K562 (cell line): ENCODE measurements at regions not wholly inside any gene's neighbourhood (a gene's known extent, or its start where the extent isn't known, plus 50 kb on each side); places are given as distances from the start of the nearest gene placed in this dataset.

Experiments
- ATAC-seq: fragments of 200-7000 bp; cut with Tn5 transposase; 3 replicates; pipeline ENCODE4 v1.9.1; 2020; ENCODE audit warnings: moderate library complexity
- BruUV-seq: library from RNA; stranded (reverse); fragments of 400-500 nt; replicated peaks from 2 replicates; lab custom pipeline; 2021; lab: Mats Ljungman, UMichigan
- CTCF ChIA-PET: fragments of 300-600 bp; formaldehyde crosslinking; extraction: SDS; loops from one replicate; lab custom pipeline; 2021; ENCODE audit warnings: low intra/inter-chr PET ratio; lab: Yijun Ruan, JAX
- POLR2A ChIA-PET: fragments of 300-600, 350-650 bp; sonication (Branson Sonifier 250); formaldehyde crosslinking; extraction: SDS; loops from one replicate; lab custom pipeline; 2021; ENCODE audit warnings: antibody characterized with exemption, inconsistent platforms; lab: Yijun Ruan, JAX
- DNase-seq, 4 experiments: peaks; one replicate each; pipeline versions ENCODE4 v3.0.0 to v3.0.0-alpha.2; 2011 to 2018; ENCODE audit warnings: low spot score in 3 of 4, mixed read lengths in 3 of 4; ENCODE audit errors: extremely low read depth in 1 of 4
- FAIRE-seq: peaks from 2 replicates; lab custom pipeline; 2011; peaks lifted over from hg19 to GRCh38; lab: Jason Lieb, UNC
- H2AFZ ChIP-seq: 2 replicates; pipeline ENCODE4 v1.6.0; 2011; ENCODE audit warnings: low read depth, low read length, control low read depth, inconsistent platforms
- H3K27ac ChIP-seq: fragments of 200-600 bp; 3 replicates; pipeline ENCODE4 v1.8.0; 2011; ENCODE audit warnings: low read depth, mild to moderate bottlenecking, control low read depth, inconsistent platforms, low read length, moderate library complexity, mixed read lengths; ENCODE audit errors: extremely low read depth
- H3K27me3 ChIP-seq, 2 experiments: fragments of 300-600 bp in 1 of 2; 2 replicates in 1 of 2; 3 replicates in 1 of 2; pipeline versions ENCODE4 v1.6.0 to v1.8.0; 2011; ENCODE audit warnings: inconsistent platforms in 2 of 2, low read length in 2 of 2, mild to moderate bottlenecking in 1 of 2, mixed read lengths in 1 of 2, moderate library complexity in 1 of 2; ENCODE audit not compliant: control insufficient read depth in 2 of 2, insufficient read depth in 2 of 2
- H3K36me3 ChIP-seq: fragments of 300-600 bp; 3 replicates; pipeline ENCODE4 v1.8.0; 2011; ENCODE audit warnings: mild to moderate bottlenecking, low read length, inconsistent platforms; ENCODE audit not compliant: control insufficient read depth, insufficient read depth
- H3K4me1 ChIP-seq, 2 experiments: fragments of 200-600 bp in 1 of 2; replicated peaks in 1 of 2; 2 replicates in 1 of 2; 3 replicates in 1 of 2; pipeline versions ENCODE4 v1.5.1 to v1.8.0; 2011; ENCODE audit warnings: inconsistent platforms in 2 of 2, low read length in 2 of 2, mild to moderate bottlenecking in 1 of 2, mixed read lengths in 1 of 2, moderate library complexity in 1 of 2; ENCODE audit not compliant: control insufficient read depth in 2 of 2, insufficient read depth in 2 of 2
- H3K4me2 ChIP-seq: 2 replicates; pipeline ENCODE4 v1.6.1; 2011; ENCODE audit warnings: low read length, control low read depth, inconsistent platforms, mixed read lengths; ENCODE audit not compliant: insufficient read depth
- H3K4me3 ChIP-seq: fragments of 200-600 bp; sonication (generic), shearing (Covaris generic); 2 replicates; pipeline ENCODE4 v1.5.1; 2016; ENCODE audit warnings: control low read depth, inconsistent platforms
- H3K79me2 ChIP-seq: fragments of 200-600 bp; 3 replicates; pipeline ENCODE4 v1.8.0; 2011; ENCODE audit warnings: low read length, inconsistent platforms; ENCODE audit not compliant: control insufficient read depth, insufficient read depth
- H3K9ac ChIP-seq, 2 experiments: 2 replicates each; pipeline versions ENCODE4 v1.6.0 to v1.6.1; 2011; ENCODE audit warnings: low read depth in 2 of 2, low read length in 2 of 2, control low read depth in 1 of 2, inconsistent platforms in 1 of 2, mild to moderate bottlenecking in 1 of 2, mixed read lengths in 1 of 2; ENCODE audit not compliant: insufficient read depth in 1 of 2
- H3K9me1 ChIP-seq: one replicate; pipeline ENCODE4 v1.6.0; 2011; ENCODE audit warnings: inconsistent platforms, mild to moderate bottlenecking, low read length, moderate library complexity; ENCODE audit not compliant: control insufficient read depth, insufficient read depth
- H3K9me3 ChIP-seq: replicated peaks from 2 replicates; pipeline ENCODE4 v1.5.1; 2011; ENCODE audit warnings: low read depth, low read length, inconsistent platforms; ENCODE audit not compliant: control insufficient read depth, insufficient read depth
- H4K20me1 ChIP-seq: replicated peaks from 2 replicates; pipeline ENCODE4 v1.6.1; 2011; ENCODE audit warnings: low read length, inconsistent platforms, mixed read lengths; ENCODE audit not compliant: control insufficient read depth, insufficient read depth
- BRCA1 ChIP-seq, 2 experiments: fragments of 450-650 bp in 1 of 2; sonication (generic) in 1 of 2; formaldehyde crosslinking in 1 of 2; IDR thresholded peaks; 2 replicates each; pipeline versions ENCODE4 v1.5.0 to v1.6.1; 2017 to 2020; ENCODE audit warnings: mild to moderate bottlenecking in 1 of 2, missing genetic modification reagents in 1 of 2
- CLOCK ChIP-seq: fragments of 250-450 bp; sonication (Bioruptor Pico); IDR thresholded peaks from 2 replicates; pipeline ENCODE4 v1.4.0; 2020; ENCODE audit warnings: mild to moderate bottlenecking, moderate library complexity, borderline replicate concordance
- DMBX1 ChIP-seq: fragments of 250-450 bp; sonication (Bioruptor Pico); IDR thresholded peaks from 2 replicates; pipeline ENCODE4 v1.8.0; 2022; ENCODE audit warnings: inconsistent platforms, mild to moderate bottlenecking, moderate library complexity, borderline replicate concordance
- EP400 ChIP-seq: fragments of 450-650 bp; IDR thresholded peaks from 2 replicates; pipeline ENCODE4 v1.6.1; 2017; ENCODE audit warnings: antibody characterized with exemption, mild to moderate bottlenecking, moderate library complexity
- FOS ChIP-seq: IDR thresholded peaks from 3 replicates; pipeline ENCODE4 v1.6.1; 2011; ENCODE audit not compliant: insufficient read length; ENCODE audit errors: extremely low read depth
- FOXK2 ChIP-seq, 2 experiments: fragments of 450-650 bp; IDR thresholded peaks in 1 of 2; conservative IDR thresholded peaks in 1 of 2; 2 replicates each; pipeline ENCODE4 v1.6.1; 2016; ENCODE audit warnings: low read depth in 2 of 2, mild to moderate bottlenecking in 1 of 2
- FOXP1 ChIP-seq: sonication (generic); formaldehyde crosslinking; IDR thresholded peaks from 2 replicates; pipeline ENCODE4 v1.8.0; 2022; ENCODE audit warnings: mild to moderate bottlenecking, missing genetic modification reagents
- MAZ ChIP-seq, 2 experiments: fragments of 450-650 bp in 1 of 2; sonication (generic) in 1 of 2; formaldehyde crosslinking; IDR thresholded peaks in 1 of 2; conservative IDR thresholded peaks in 1 of 2; 2 replicates each; pipeline versions ENCODE4 v1.4.0 to v1.5.0; 2020; ENCODE audit warnings: mild to moderate bottlenecking in 1 of 2, missing genetic modification reagents in 1 of 2
- POLR2B ChIP-seq: fragments of 450-650 bp; IDR thresholded peaks from 2 replicates; pipeline ENCODE4 v1.6.1; 2018; ENCODE audit warnings: low read depth; ENCODE audit not compliant: partially characterized antibody
- SNIP1 ChIP-seq: fragments of 450-650 bp; IDR thresholded peaks from 2 replicates; pipeline ENCODE4 v1.7.1; 2017; ENCODE audit warnings: low read depth, mild to moderate bottlenecking
- TBL1XR1 ChIP-seq, 2 experiments: IDR thresholded peaks; 2 replicates each; pipeline ENCODE4 v1.6.1; 2012; ENCODE audit warnings: improper control_type of control experiment in 2 of 2, low read length in 2 of 2, mild to moderate bottlenecking in 1 of 2
- XRCC3 ChIP-seq: fragments of 450-650 bp; IDR thresholded peaks from 2 replicates; pipeline ENCODE4 v1.6.1; 2017; ENCODE audit warnings: mild to moderate bottlenecking, moderate library complexity
- ZBTB2 ChIP-seq: fragments of 450-650 bp; IDR thresholded peaks from 2 replicates; pipeline ENCODE4 v1.6.1; 2016; ENCODE audit warnings: antibody characterized with exemption
- ZNF217 ChIP-seq: sonication (generic); formaldehyde crosslinking; IDR thresholded peaks from 2 replicates; pipeline ENCODE4 v1.8.0; 2022; ENCODE audit warnings: mild to moderate bottlenecking, missing genetic modification reagents
- WGBS: fragments of 100-300 bp; shearing (Covaris generic); methylation state at CpG from one replicate; pipeline ENCODE4 v1.1.6; 2016; ENCODE audit warnings: low coverage, mixed read lengths; ENCODE audit not compliant: insufficient coverage; ENCODE audit errors: missing lambda C conversion rate; 5-methylcytosine and 5-hydroxymethylcytosine counted together
- in situ Hi-C: fragments of 300-500 bp; cut with MboI; formaldehyde crosslinking; loops from 4 replicates; pipeline ENCODE4 v1.15.0; 2018; ENCODE audit warnings: inconsistent platforms, mixed read lengths
- intact Hi-C: fragments of 100-400 bp; cut with micrococcal nuclease; formaldehyde crosslinking; loops from 2 replicates; pipeline ENCODE4 v1.14.2; 2022
- TF ChIP-seq, protein P1 (sequence below): fragments of 450-650 bp; formaldehyde crosslinking; IDR thresholded peaks from 2 replicates; pipeline ENCODE4 v1.4.0; 2020; ENCODE audit warnings: mild to moderate bottlenecking, moderate library complexity
- TF ChIP-seq, protein P2 (sequence below), 2 experiments: fragments of 450-650 bp in 1 of 2; sonication (generic) in 1 of 2; formaldehyde crosslinking in 1 of 2; IDR thresholded peaks in 1 of 2; conservative IDR thresholded peaks in 1 of 2; 2 replicates each; pipeline versions ENCODE4 v1.6.1 to v1.8.1; 2016 to 2023; ENCODE audit warnings: mild to moderate bottlenecking in 2 of 2, moderate library complexity in 2 of 2, inconsistent platforms in 1 of 2, missing genetic modification reagents in 1 of 2

DNA sequence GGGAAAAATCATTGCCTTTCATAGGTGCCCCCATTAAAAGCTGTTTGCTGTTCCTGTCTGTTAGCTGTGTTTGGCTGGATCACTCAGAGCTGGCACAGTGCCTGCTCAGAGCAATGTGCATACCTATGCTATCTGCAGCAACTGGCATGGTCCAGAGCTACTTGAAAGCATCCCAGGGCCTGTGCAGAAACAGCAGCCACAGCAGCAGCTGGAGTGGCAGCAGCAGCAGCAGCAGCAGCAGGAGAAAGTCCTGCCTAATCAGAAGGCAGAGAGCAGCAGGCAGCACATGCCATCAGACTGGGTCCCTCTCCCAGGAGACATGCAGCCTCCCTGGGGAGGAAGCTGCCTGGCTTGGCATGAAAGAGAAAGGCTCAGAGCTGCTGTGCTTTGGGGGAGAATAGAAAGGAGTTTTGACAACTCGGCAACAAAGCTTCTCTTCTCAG, 243.8 kb upstream of the WWC1 start:
- TF ChIP-seq XRCC3 (no peak), TBL1XR1 (IDR thresholded peaks at IDR 0.05; ENCODE audit: low read length in 2 of 2) (no peak), FOS (no peak), POLR2B (no peak), FOXK2 (conservative IDR thresholded peaks at IDR 0.05 in 1 of 2, IDR thresholded peaks at IDR 0.05 in 1 of 2; ENCODE audit: low read depth in 2 of 2) (no peak), SNIP1 (no peak), FOXP1 (CRISPR knock-in tag) (no peak), BRCA1 (IDR thresholded peaks at IDR 0.05) (no peak), BRCA1 (CRISPR knock-in tag; IDR thresholded peaks at IDR 0.05) (no peak), ZNF217 (CRISPR knock-in tag) (no peak), EP400 (no peak), MAZ (CRISPR knock-in tag; conservative IDR thresholded peaks at IDR 0.05 in 1 of 2, IDR thresholded peaks at IDR 0.05 in 1 of 2) (no peak), DMBX1 (CRISPR knock-in tag) (no peak), CLOCK (CRISPR knock-in tag) (no peak), ZBTB2 (no peak)
- TF ChIP-seq, protein P1, sequence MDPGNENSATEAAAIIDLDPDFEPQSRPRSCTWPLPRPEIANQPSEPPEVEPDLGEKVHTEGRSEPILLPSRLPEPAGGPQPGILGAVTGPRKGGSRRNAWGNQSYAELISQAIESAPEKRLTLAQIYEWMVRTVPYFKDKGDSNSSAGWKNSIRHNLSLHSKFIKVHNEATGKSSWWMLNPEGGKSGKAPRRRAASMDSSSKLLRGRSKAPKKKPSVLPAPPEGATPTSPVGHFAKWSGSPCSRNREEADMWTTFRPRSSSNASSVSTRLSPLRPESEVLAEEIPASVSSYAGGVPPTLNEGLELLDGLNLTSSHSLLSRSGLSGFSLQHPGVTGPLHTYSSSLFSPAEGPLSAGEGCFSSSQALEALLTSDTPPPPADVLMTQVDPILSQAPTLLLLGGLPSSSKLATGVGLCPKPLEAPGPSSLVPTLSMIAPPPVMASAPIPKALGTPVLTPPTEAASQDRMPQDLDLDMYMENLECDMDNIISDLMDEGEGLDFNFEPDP (CRISPR knock-in tag) = no peak
- TF ChIP-seq, protein P2, sequence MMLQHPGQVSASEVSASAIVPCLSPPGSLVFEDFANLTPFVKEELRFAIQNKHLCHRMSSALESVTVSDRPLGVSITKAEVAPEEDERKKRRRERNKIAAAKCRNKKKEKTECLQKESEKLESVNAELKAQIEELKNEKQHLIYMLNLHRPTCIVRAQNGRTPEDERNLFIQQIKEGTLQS (IDR thresholded peaks at IDR 0.05) = no peak
- TF ChIP-seq, protein P2 (CRISPR knock-in tag; conservative IDR thresholded peaks at IDR 0.05) = no peak
- Histone ChIP-seq H4K20me1 (no peaks in the 10 kb centered on the region), H3K27me3 (no peaks in the 10 kb centered on the region), H3K27ac (no peak overlapping the region), H3K9me1 (no peaks in the 10 kb centered on the region), H3K9ac (no peak overlapping the region), H3K4me1 (no peaks in the 10 kb centered on the region), H3K36me3 (no peaks in the 10 kb centered on the region), H2AFZ (no peak overlapping the region), H3K4me2 (no peak overlapping the region), H3K79me2 (no peaks in the 10 kb centered on the region), H3K9me3 (no peaks in the 10 kb centered on the region), H3K4me3 (no peak overlapping the region)
- DNase-seq (no peak), FAIRE-seq (no peak), ATAC-seq (no peak)
- ChIA-PET CTCF (no interaction called here), POLR2A (no interaction called here)
- 0% methylated on average over 1 of the region's 1 CpG for WGBS
- BruUV-seq = no TSS peak
- intact Hi-C loops = loop anchor here (10.0 kb wide), 1 partner anchor 323 kb away; no protein-coding TSS in a partner anchor
- in situ Hi-C loops = no loop called here
